WTC11 (cell line): ENCODE measurements at regions not wholly inside any gene's neighbourhood (a gene's known extent, or its start where the extent isn't known, plus 50 kb on each side); places are given as distances from the start of the nearest gene placed in this dataset.

Experiments used
- ATAC-seq: fragments of 200-7000 bp; cut with Tn5 transposase; 2 replicates; pipeline ENCODE4 v1.10.0; 2021; ENCODE audit warnings: mild to moderate bottlenecking, moderate library complexity
- CTCF ChIA-PET: fragments of 300-600 bp; sonication (Branson Sonifier 250); formaldehyde crosslinking; loops from one replicate; lab custom pipeline; 2021; ENCODE audit warnings: antibody characterized with exemption; lab: Charles Lee
- POLR2A ChIA-PET: fragments of 350-600 bp; sonication (Branson Sonifier 250); formaldehyde crosslinking; loops from one replicate; lab custom pipeline; 2021; ENCODE audit warnings: antibody characterized with exemption; lab: Charles Lee
- DNase-seq: peaks from one replicate; pipeline ENCODE4 v3.0.0; 2021; ENCODE audit warnings: low spot score
- H3K27ac Mint-ChIP-seq: 2 replicates; pipeline ENCODE4 v1.8.0; 2021; ENCODE audit warnings: mixed read lengths
- H3K27me3 Mint-ChIP-seq: 2 replicates; pipeline ENCODE4 v1.8.0; 2021; ENCODE audit warnings: low read depth, mild to moderate bottlenecking, moderate library complexity, mixed read lengths
- H3K36me3 Mint-ChIP-seq: 2 replicates; pipeline ENCODE4 v1.8.0; 2021; ENCODE audit warnings: mixed read lengths
- H3K4me1 Mint-ChIP-seq: 2 replicates; pipeline ENCODE4 v1.8.0; 2022; ENCODE audit warnings: mixed read lengths
- H3K4me3 Mint-ChIP-seq: 2 replicates; pipeline ENCODE4 v1.8.0; 2021; ENCODE audit warnings: mild to moderate bottlenecking, moderate library complexity, mixed read lengths
- H3K9me3 Mint-ChIP-seq: 2 replicates; pipeline ENCODE4 v1.8.0; 2021; ENCODE audit warnings: mixed read lengths
- ATF1 ChIP-seq: sonication (generic); formaldehyde crosslinking; IDR thresholded peaks from 2 replicates; pipeline ENCODE4 v1.8.1; 2023; ENCODE audit warnings: mild to moderate bottlenecking, moderate library complexity, missing genetic modification reagents
- FOXJ3 ChIP-seq: sonication (generic); formaldehyde crosslinking; IDR thresholded peaks from 2 replicates; pipeline ENCODE4 v1.9.0; 2021; ENCODE audit warnings: missing genetic modification reagents, mild to moderate bottlenecking, borderline replicate concordance
- FOXK1 ChIP-seq: sonication (generic); formaldehyde crosslinking; IDR thresholded peaks from 2 replicates; pipeline ENCODE4 v1.8.0; 2022; ENCODE audit warnings: mild to moderate bottlenecking, moderate library complexity, missing genetic modification reagents
- HMGA2 ChIP-seq: fragments of 250-450 bp; sonication (Bioruptor Pico); IDR thresholded peaks from 2 replicates; pipeline ENCODE4 v1.4.0; 2021; ENCODE audit warnings: mild to moderate bottlenecking, moderate library complexity
- JAZF1 ChIP-seq: fragments of 250-450 bp; sonication (Bioruptor Pico); IDR thresholded peaks from 2 replicates; pipeline ENCODE4 v1.9.0; 2021; ENCODE audit warnings: moderate library complexity, mild to moderate bottlenecking, inconsistent platforms
- JUN ChIP-seq: sonication (generic); formaldehyde crosslinking; IDR thresholded peaks from 2 replicates; pipeline ENCODE4 v1.8.0; 2023; ENCODE audit warnings: mild to moderate bottlenecking, missing genetic modification reagents
- NFATC4 ChIP-seq: fragments of 250-450 bp; sonication (Bioruptor Pico); IDR thresholded peaks from 2 replicates; pipeline ENCODE4 v1.9.0; 2021; ENCODE audit warnings: mild to moderate bottlenecking
- NR1H2 ChIP-seq: sonication (generic); formaldehyde crosslinking; IDR thresholded peaks from 2 replicates; pipeline ENCODE4 v1.9.0; 2021; ENCODE audit warnings: mild to moderate bottlenecking, moderate library complexity, missing genetic modification reagents
- NR2C2 ChIP-seq: sonication (generic); formaldehyde crosslinking; IDR thresholded peaks from 2 replicates; pipeline ENCODE4 v1.8.0; 2022; ENCODE audit warnings: mild to moderate bottlenecking, missing genetic modification reagents
- SOX15 ChIP-seq: fragments of 250-450 bp; sonication (Bioruptor Pico); IDR thresholded peaks from 2 replicates; pipeline ENCODE4 v1.9.0; 2021; ENCODE audit warnings: mild to moderate bottlenecking
- ZNF138 ChIP-seq: sonication (generic); formaldehyde crosslinking; conservative IDR thresholded peaks from 2 replicates; pipeline ENCODE4 v1.8.1; 2022; ENCODE audit warnings: mild to moderate bottlenecking, moderate library complexity, missing genetic modification reagents
- ZNF219 ChIP-seq: sonication (generic); formaldehyde crosslinking; IDR thresholded peaks from 2 replicates; pipeline ENCODE4 v1.8.0; 2023; ENCODE audit warnings: missing genetic modification reagents, mild to moderate bottlenecking, borderline replicate concordance
- ZNF317 ChIP-seq: sonication (generic); formaldehyde crosslinking; IDR thresholded peaks from 2 replicates; pipeline ENCODE4 v1.8.1; 2023; ENCODE audit warnings: low read depth, mild to moderate bottlenecking, moderate library complexity, missing genetic modification reagents, borderline replicate concordance
- TF ChIP-seq, protein P1 (sequence below): sonication (generic); formaldehyde crosslinking; IDR thresholded peaks from 2 replicates; pipeline ENCODE4 v1.8.1; 2022; ENCODE audit warnings: low read depth, missing genetic modification reagents, borderline replicate concordance
- TF ChIP-seq, protein P2 (sequence below): sonication (generic); formaldehyde crosslinking; IDR thresholded peaks from 2 replicates; pipeline ENCODE4 v1.8.0; 2023; ENCODE audit warnings: missing genetic modification reagents, mild to moderate bottlenecking, borderline replicate concordance
- TF ChIP-seq, protein P3 (sequence below): sonication (generic); formaldehyde crosslinking; IDR thresholded peaks from 2 replicates; pipeline ENCODE4 v1.8.0; 2022; ENCODE audit warnings: mild to moderate bottlenecking, missing genetic modification reagents
- TF ChIP-seq, protein P4 (sequence below): fragments of 200-600 bp; IDR thresholded peaks from 2 replicates; pipeline ENCODE4 v1.8.0; 2022; ENCODE audit warnings: antibody characterized with exemption
- TF ChIP-seq, protein P5 (sequence below): sonication (generic); formaldehyde crosslinking; IDR thresholded peaks from 2 replicates; pipeline ENCODE4 v1.8.1; 2023; ENCODE audit warnings: mild to moderate bottlenecking, missing genetic modification reagents, borderline replicate concordance

DNA sequence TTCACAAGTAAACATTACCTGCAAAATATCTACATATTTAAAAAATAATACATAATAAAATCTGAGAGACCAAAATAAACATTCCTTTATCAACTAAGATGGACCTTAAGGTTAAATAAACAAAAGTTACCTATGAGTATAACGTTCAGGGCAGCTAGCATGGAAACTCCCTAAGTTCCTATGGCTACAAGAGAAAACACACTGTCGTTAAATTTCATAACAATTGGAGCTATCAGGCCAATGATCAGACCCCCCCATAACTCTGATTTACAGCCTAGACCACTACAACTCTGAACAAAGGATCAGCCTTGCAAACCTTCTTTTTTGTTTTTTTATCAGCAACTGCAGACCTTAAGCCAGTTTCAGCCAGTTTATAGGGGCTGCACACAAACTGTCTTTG lies 1418.4 kb downstream of the PCDH18 start (continued):
- TF ChIP-seq, protein P1, sequence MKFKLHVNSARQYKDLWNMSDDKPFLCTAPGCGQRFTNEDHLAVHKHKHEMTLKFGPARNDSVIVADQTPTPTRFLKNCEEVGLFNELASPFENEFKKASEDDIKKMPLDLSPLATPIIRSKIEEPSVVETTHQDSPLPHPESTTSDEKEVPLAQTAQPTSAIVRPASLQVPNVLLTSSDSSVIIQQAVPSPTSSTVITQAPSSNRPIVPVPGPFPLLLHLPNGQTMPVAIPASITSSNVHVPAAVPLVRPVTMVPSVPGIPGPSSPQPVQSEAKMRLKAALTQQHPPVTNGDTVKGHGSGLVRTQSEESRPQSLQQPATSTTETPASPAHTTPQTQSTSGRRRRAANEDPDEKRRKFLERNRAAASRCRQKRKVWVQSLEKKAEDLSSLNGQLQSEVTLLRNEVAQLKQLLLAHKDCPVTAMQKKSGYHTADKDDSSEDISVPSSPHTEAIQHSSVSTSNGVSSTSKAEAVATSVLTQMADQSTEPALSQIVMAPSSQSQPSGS (CRISPR knock-in tag) = no peak
- TF ChIP-seq, protein P2, sequence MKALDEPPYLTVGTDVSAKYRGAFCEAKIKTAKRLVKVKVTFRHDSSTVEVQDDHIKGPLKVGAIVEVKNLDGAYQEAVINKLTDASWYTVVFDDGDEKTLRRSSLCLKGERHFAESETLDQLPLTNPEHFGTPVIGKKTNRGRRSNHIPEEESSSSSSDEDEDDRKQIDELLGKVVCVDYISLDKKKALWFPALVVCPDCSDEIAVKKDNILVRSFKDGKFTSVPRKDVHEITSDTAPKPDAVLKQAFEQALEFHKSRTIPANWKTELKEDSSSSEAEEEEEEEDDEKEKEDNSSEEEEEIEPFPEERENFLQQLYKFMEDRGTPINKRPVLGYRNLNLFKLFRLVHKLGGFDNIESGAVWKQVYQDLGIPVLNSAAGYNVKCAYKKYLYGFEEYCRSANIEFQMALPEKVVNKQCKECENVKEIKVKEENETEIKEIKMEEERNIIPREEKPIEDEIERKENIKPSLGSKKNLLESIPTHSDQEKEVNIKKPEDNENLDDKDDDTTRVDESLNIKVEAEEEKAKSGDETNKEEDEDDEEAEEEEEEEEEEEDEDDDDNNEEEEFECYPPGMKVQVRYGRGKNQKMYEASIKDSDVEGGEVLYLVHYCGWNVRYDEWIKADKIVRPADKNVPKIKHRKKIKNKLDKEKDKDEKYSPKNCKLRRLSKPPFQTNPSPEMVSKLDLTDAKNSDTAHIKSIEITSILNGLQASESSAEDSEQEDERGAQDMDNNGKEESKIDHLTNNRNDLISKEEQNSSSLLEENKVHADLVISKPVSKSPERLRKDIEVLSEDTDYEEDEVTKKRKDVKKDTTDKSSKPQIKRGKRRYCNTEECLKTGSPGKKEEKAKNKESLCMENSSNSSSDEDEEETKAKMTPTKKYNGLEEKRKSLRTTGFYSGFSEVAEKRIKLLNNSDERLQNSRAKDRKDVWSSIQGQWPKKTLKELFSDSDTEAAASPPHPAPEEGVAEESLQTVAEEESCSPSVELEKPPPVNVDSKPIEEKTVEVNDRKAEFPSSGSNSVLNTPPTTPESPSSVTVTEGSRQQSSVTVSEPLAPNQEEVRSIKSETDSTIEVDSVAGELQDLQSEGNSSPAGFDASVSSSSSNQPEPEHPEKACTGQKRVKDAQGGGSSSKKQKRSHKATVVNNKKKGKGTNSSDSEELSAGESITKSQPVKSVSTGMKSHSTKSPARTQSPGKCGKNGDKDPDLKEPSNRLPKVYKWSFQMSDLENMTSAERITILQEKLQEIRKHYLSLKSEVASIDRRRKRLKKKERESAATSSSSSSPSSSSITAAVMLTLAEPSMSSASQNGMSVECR (CRISPR knock-in tag) = no peak
- TF ChIP-seq NR1H2 (CRISPR knock-in tag) = no peak

DNA sequence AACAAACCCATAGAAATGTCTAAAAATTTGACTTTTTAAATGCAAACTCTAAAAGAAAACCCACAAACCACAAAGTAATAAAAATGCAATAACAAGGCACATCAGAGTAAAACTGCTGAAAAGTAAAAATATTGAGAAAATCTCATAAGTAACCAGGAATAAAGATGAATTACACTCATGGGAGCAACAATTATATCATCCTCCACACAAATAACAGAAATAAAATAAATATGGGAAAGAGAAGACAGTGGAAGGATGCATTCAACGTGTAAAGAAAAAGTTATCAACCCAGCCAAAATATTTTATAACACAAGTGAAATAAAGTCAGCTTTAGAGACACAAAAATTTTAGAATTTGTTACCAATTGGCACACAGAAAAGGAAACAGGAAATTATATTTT lies 1420.2 kb downstream of the PCDH18 start:
- Mint-ChIP-seq H3K4me1 (peaks cover 2% of the 10 kb centered on the region; the same call in 1 of the 2 replicates), H3K9me3 (no peaks in the 10 kb centered on the region), H3K27me3 (no peaks in the 10 kb centered on the region), H3K27ac (no peak overlapping the region), H3K4me3 (no peak overlapping the region), H3K36me3 (no peaks in the 10 kb centered on the region)
- CTCF ChIA-PET = no interaction called here
- no peak for ATAC-seq
- no peak for DNase-seq
- TF ChIP-seq FOXJ3 (CRISPR knock-in tag) (no peak), ZNF317 (CRISPR knock-in tag) (no peak), JAZF1 (CRISPR knock-in tag) (no peak), SOX15 (CRISPR knock-in tag) (no peak), ATF1 (CRISPR knock-in tag) (no peak)
- TF ChIP-seq, protein P3, sequence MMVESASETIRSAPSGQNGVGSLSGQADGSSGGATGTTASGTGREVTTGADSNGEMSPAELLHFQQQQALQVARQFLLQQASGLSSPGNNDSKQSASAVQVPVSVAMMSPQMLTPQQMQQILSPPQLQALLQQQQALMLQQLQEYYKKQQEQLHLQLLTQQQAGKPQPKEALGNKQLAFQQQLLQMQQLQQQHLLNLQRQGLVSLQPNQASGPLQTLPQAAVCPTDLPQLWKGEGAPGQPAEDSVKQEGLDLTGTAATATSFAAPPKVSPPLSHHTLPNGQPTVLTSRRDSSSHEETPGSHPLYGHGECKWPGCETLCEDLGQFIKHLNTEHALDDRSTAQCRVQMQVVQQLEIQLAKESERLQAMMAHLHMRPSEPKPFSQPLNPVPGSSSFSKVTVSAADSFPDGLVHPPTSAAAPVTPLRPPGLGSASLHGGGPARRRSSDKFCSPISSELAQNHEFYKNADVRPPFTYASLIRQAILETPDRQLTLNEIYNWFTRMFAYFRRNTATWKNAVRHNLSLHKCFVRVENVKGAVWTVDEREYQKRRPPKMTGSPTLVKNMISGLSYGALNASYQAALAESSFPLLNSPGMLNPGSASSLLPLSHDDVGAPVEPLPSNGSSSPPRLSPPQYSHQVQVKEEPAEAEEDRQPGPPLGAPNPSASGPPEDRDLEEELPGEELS (CRISPR knock-in tag) = no peak
- TF ChIP-seq, protein P4, sequence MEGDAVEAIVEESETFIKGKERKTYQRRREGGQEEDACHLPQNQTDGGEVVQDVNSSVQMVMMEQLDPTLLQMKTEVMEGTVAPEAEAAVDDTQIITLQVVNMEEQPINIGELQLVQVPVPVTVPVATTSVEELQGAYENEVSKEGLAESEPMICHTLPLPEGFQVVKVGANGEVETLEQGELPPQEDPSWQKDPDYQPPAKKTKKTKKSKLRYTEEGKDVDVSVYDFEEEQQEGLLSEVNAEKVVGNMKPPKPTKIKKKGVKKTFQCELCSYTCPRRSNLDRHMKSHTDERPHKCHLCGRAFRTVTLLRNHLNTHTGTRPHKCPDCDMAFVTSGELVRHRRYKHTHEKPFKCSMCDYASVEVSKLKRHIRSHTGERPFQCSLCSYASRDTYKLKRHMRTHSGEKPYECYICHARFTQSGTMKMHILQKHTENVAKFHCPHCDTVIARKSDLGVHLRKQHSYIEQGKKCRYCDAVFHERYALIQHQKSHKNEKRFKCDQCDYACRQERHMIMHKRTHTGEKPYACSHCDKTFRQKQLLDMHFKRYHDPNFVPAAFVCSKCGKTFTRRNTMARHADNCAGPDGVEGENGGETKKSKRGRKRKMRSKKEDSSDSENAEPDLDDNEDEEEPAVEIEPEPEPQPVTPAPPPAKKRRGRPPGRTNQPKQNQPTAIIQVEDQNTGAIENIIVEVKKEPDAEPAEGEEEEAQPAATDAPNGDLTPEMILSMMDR = no peak
- POLR2A ChIA-PET = no interaction called here

DNA sequence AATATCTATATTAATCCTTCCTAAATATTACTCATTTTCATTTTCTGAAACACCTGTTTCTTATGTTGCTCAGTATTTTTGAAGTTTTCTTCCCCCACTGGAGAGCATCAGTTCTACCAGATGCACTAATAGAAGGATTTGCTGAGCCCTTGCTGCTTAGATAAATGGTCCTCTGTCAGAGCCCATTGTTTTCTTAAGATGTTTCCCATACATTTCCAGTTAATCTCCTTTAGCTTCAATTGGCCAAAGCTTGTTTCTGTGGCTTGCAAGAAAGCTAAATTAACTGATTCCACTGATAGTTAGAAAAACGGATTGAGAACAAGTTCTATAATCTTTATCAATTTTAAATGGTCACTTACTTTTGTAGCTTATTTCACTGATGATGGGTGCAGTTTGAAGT lies 1425.5 kb downstream of the PCDH18 start:
- H3K9me3 Mint-ChIP-seq = no peaks in the 10 kb centered on the region
- ChIA-PET POLR2A (no interaction called here), CTCF (no interaction called here)
- ATAC-seq = peak; percentile 64
- no peak overlapping the region for H3K27ac Mint-ChIP-seq
- no peaks in the 10 kb centered on the region for H3K36me3 Mint-ChIP-seq
- no peak for DNase-seq
- peaks cover 14% of the 10 kb centered on the region for H3K4me1 Mint-ChIP-seq
- no peaks in the 10 kb centered on the region for H3K27me3 Mint-ChIP-seq
- H3K4me3 Mint-ChIP-seq = no peak overlapping the region
- no peak for TF ChIP-seq ZNF138 (CRISPR knock-in tag)
- TF ChIP-seq FOXJ3 (CRISPR knock-in tag) = no peak
- TF ChIP-seq, protein P3 (CRISPR knock-in tag) = no peak
- no peak for TF ChIP-seq FOXK1 (CRISPR knock-in tag)
- no peak for TF ChIP-seq HMGA2 (CRISPR knock-in tag)
- no peak for TF ChIP-seq NFATC4 (CRISPR knock-in tag)
- TF ChIP-seq JUN (CRISPR knock-in tag) = no peak
- TF ChIP-seq NR2C2 (CRISPR knock-in tag) = no peak
- TF ChIP-seq, protein P5, sequence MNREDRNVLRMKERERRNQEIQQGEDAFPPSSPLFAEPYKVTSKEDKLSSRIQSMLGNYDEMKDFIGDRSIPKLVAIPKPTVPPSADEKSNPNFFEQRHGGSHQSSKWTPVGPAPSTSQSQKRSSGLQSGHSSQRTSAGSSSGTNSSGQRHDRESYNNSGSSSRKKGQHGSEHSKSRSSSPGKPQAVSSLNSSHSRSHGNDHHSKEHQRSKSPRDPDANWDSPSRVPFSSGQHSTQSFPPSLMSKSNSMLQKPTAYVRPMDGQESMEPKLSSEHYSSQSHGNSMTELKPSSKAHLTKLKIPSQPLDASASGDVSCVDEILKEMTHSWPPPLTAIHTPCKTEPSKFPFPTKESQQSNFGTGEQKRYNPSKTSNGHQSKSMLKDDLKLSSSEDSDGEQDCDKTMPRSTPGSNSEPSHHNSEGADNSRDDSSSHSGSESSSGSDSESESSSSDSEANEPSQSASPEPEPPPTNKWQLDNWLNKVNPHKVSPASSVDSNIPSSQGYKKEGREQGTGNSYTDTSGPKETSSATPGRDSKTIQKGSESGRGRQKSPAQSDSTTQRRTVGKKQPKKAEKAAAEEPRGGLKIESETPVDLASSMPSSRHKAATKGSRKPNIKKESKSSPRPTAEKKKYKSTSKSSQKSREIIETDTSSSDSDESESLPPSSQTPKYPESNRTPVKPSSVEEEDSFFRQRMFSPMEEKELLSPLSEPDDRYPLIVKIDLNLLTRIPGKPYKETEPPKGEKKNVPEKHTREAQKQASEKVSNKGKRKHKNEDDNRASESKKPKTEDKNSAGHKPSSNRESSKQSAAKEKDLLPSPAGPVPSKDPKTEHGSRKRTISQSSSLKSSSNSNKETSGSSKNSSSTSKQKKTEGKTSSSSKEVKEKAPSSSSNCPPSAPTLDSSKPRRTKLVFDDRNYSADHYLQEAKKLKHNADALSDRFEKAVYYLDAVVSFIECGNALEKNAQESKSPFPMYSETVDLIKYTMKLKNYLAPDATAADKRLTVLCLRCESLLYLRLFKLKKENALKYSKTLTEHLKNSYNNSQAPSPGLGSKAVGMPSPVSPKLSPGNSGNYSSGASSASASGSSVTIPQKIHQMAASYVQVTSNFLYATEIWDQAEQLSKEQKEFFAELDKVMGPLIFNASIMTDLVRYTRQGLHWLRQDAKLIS (CRISPR knock-in tag) = no peak
- no peak for TF ChIP-seq ZNF219 (CRISPR knock-in tag)
